MCF 10A (cell line): ENCODE measurements at regions not wholly inside any gene's neighbourhood (a gene's known extent, or its start where the extent isn't known, plus 50 kb on each side); places are given as distances from the start of the nearest gene placed in this dataset.
A peak's percentile ranks its signal among the peaks of the same experiment; 100 is the strongest.

Source experiments
- BruUV-seq: library from RNA; stranded (reverse); fragments of 400-500 nt; replicated peaks from 2 replicates; lab custom pipeline; 2021; lab: Mats Ljungman, UMichigan
- CTCF ChIA-PET: fragments of 300-600 bp; sonication (Branson Sonifier 250); formaldehyde crosslinking; extraction: SDS; loops from one replicate; lab custom pipeline; 2021; ENCODE audit warnings: antibody characterized with exemption, inconsistent platforms; lab: Yijun Ruan, JAX
- POLR2A ChIA-PET: fragments of 300-600, 350-650 bp; sonication (Branson Sonifier 250); formaldehyde crosslinking; extraction: SDS; loops from one replicate; lab custom pipeline; 2020; ENCODE audit warnings: antibody characterized with exemption, inconsistent platforms; lab: Yijun Ruan, JAX
- DNase-seq: peaks from one replicate; pipeline ENCODE4 v3.0.0-alpha.2; 2018; ENCODE audit not compliant: unreplicated experiment
- H3K27ac Mint-ChIP-seq: one replicate; pipeline ENCODE4 v1.8.0; 2022; ENCODE audit warnings: mild to moderate bottlenecking, low read depth, mixed read lengths; ENCODE audit not compliant: unreplicated experiment
- H3K27me3 Mint-ChIP-seq: one replicate; pipeline ENCODE4 v1.8.0; 2022; ENCODE audit warnings: mixed read lengths; ENCODE audit not compliant: insufficient read depth, unreplicated experiment
- H3K36me3 Mint-ChIP-seq: one replicate; pipeline ENCODE4 v1.8.0; 2022; ENCODE audit warnings: mild to moderate bottlenecking, moderate library complexity, mixed read lengths; ENCODE audit not compliant: insufficient read depth, unreplicated experiment
- H3K4me1 Mint-ChIP-seq: one replicate; pipeline ENCODE4 v1.8.0; 2022; ENCODE audit warnings: mixed read lengths; ENCODE audit not compliant: insufficient read depth, unreplicated experiment
- H3K4me3 Mint-ChIP-seq: one replicate; pipeline ENCODE4 v1.8.0; 2022; ENCODE audit warnings: mild to moderate bottlenecking, moderate library complexity, mixed read lengths; ENCODE audit not compliant: unreplicated experiment
- H3K9me3 Mint-ChIP-seq: one replicate; pipeline ENCODE4 v1.8.0; 2022; ENCODE audit warnings: mixed read lengths; ENCODE audit not compliant: unreplicated experiment
- CTCF ChIP-seq: fragments of 200-600 bp; IDR thresholded peaks from one replicate; pipeline ENCODE4 v1.8.0; 2022; ENCODE audit warnings: antibody characterized with exemption, mild to moderate bottlenecking; ENCODE audit not compliant: unreplicated experiment
- intact Hi-C: fragments of 100-400 bp; cut with micrococcal nuclease; formaldehyde crosslinking; loops from 2 replicates; pipeline ENCODE4 v1.14.1; 2022

DNA sequence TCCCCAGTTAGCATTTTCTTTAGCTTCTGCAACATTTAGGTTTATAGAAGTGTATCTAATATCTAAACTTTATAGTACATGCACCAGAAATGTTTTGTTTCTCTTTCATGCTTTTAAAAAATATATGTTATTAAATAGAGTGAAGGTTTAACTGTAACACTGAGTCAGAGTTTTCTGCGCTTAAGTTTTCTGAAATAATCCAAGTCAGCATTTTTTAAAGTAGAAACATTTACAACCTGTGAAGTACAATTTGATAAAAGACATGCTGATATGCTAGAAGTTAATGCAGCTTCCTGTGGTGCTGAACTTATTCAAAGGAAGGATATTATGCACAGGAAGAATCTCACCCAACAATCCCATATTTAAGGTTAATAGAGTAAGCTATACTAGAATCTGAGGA, 1096.8 kb downstream of the LRFN5 start:
- CTCF ChIA-PET, result no interaction called here
- no peak for TF ChIP-seq CTCF
- Mint-ChIP-seq H3K9me3 (no peaks in the 10 kb centered on the region), H3K4me1 (no peaks in the 10 kb centered on the region), H3K27me3 (no peaks in the 10 kb centered on the region), H3K27ac (no peak overlapping the region), H3K36me3 (no peaks in the 10 kb centered on the region), H3K4me3 (no peak overlapping the region)
- BruUV-seq, result no TSS peak
- DNase-seq, result no peak
- POLR2A ChIA-PET, result interaction anchor here (0.7 kb wide), 1 partner anchor 120 kb away, joined by 4 read pairs; no protein-coding TSS in a partner anchor
- intact Hi-C loops, result no loop called here

DNA sequence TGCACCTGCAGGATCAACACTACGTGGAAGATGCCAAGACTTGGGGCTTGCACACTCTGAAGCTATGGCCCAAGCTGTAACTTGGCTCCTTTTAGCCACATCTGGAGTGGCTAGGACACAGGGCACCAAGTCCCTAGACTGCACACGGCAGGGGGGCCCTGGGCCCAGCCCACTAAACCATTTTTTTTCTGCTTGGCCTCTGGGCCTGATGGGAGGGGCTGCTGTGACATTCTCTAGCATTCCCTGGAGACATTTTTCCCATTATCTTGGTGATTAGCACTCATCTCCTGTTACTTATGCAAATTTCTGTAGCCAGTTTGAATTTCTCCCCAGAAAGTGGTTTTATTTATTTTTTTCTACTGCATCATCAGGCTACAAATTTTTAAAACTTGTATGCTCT, 1080.7 kb downstream of the LRFN5 start:
- no peaks in the 10 kb centered on the region for H3K36me3 Mint-ChIP-seq
- intact Hi-C loops, result no loop called here
- TF ChIP-seq CTCF, result no peak
- no peak overlapping the region for H3K27ac Mint-ChIP-seq
- ChIA-PET CTCF (no interaction called here), POLR2A (no interaction called here)
- H3K4me3 Mint-ChIP-seq, result no peak overlapping the region
- peaks cover 15% of the 10 kb centered on the region for H3K9me3 Mint-ChIP-seq
- no peaks in the 10 kb centered on the region for H3K27me3 Mint-ChIP-seq
- H3K4me1 Mint-ChIP-seq, result peaks cover 6% of the 10 kb centered on the region
- DNase-seq, result no peak
- no TSS peak for BruUV-seq

DNA sequence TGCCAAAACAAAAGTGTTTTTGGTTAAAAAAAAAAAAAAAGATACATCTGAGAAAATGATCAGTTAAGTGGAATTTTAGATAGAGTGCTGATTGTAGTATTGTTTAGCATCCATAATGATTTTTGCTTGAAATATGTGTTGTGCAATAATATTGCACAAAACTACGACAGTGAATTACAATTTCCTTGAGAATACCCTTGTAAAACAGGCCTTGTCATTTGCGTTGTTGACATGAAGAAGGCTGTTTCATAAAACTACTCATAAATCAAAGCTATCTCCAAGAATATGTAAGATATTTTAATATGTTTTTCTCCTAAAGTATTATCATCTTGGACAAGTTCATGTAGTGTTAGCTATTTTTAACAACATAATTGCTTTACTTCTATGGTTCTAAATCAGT, 1077.0 kb downstream of the LRFN5 start:
- intact Hi-C loops, result no loop called here
- Mint-ChIP-seq H3K27me3 (no peaks in the 10 kb centered on the region), H3K4me1 (peaks cover 6% of the 10 kb centered on the region), H3K36me3 (no peaks in the 10 kb centered on the region), H3K9me3 (peaks cover 7% of the 10 kb centered on the region), H3K4me3 (no peak overlapping the region), H3K27ac (no peak overlapping the region)
- CTCF ChIA-PET, result no interaction called here
- no peak for TF ChIP-seq CTCF
- DNase-seq, result peak; percentile 22
- BruUV-seq, result no TSS peak
- POLR2A ChIA-PET, result no interaction called here

DNA sequence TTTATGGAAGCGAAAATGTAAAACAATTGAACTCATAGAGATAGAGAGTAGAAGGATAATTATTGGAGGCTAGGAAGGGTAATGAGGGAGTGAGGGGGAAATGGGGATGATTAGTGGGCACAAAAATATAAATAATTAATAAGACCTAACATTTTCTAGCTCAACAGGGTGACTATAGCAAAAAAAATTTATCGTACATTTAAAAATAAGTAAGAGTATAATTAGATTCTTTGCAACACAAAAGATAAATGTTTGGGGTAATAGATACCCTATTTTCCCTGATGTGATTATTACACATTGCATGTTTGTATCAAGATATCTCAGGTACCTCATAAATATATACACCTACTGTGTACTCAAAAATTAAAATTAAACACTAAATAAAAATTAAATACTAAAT, 1070.0 kb downstream of the LRFN5 start:
- BruUV-seq, result no TSS peak
- no peak for TF ChIP-seq CTCF
- intact Hi-C loops, result no loop called here
- H3K27ac Mint-ChIP-seq, result no peak overlapping the region
- DNase-seq, result no peak
- H3K4me1 Mint-ChIP-seq, result peaks cover 4% of the 10 kb centered on the region
- H3K27me3 Mint-ChIP-seq, result no peaks in the 10 kb centered on the region
- H3K36me3 Mint-ChIP-seq, result no peaks in the 10 kb centered on the region
- CTCF ChIA-PET, result no interaction called here
- no peak overlapping the region for H3K4me3 Mint-ChIP-seq
- peaks cover 13% of the 10 kb centered on the region for H3K9me3 Mint-ChIP-seq
- POLR2A ChIA-PET, result no interaction called here
